Caco-2 (cell line): ENCODE measurements at regions not wholly inside any gene's neighbourhood (a gene's known extent, or its start where the extent isn't known, plus 50 kb on each side); places are given as distances from the start of the nearest gene placed in this dataset.

Experiments
- BruUV-seq: library from RNA; stranded (reverse); fragments of 400-500 nt; replicated peaks from 2 replicates; lab custom pipeline; 2021; lab: Mats Ljungman, UMichigan
- CTCF ChIA-PET: fragments of 300-600 bp; sonication (Branson Sonifier 250); formaldehyde crosslinking; loops from one replicate; lab custom pipeline; 2022; ENCODE audit warnings: antibody characterized with exemption; lab: Charles Lee
- POLR2A ChIA-PET: fragments of 300-600 bp; sonication (Branson Sonifier 250); formaldehyde crosslinking; loops from one replicate; lab custom pipeline; 2022; ENCODE audit warnings: antibody characterized with exemption; lab: Charles Lee
- DNase-seq, 2 experiments: peaks; one replicate each; pipeline versions ENCODE4 v3.0.0 to v3.0.0-alpha.2; 2020 to 2022
- H3K27me3 ChIP-seq: replicated peaks from 2 replicates; pipeline ENCODE4 v1.6.0; 2011; ENCODE audit warnings: low read length; ENCODE audit not compliant: control insufficient read depth, insufficient read depth
- H3K36me3 ChIP-seq: 2 replicates; pipeline ENCODE4 v1.5.1; 2011; ENCODE audit warnings: low read length; ENCODE audit not compliant: control insufficient read depth, insufficient read depth
- H3K4me1 ChIP-seq: fragments of 250-450 bp; sonication (Bioruptor Pico); 2 replicates; pipeline ENCODE4 v1.5.1; 2020; ENCODE audit warnings: mild to moderate bottlenecking
- H3K4me3 ChIP-seq: 2 replicates; pipeline ENCODE4 v1.5.1; 2011; ENCODE audit warnings: low read depth, mild to moderate bottlenecking, control low read depth, low read length
- H3K9me3 ChIP-seq: fragments of 250-450 bp; sonication (Bioruptor Pico); 2 replicates; pipeline ENCODE4 v1.5.1; 2020; ENCODE audit warnings: mild to moderate bottlenecking, moderate library complexity
- H3K27ac Mint-ChIP-seq: one replicate; pipeline ENCODE4 v1.8.0; 2022; ENCODE audit warnings: mixed read lengths; ENCODE audit not compliant: unreplicated experiment
- H3K27me3 Mint-ChIP-seq: one replicate; pipeline ENCODE4 v1.8.0; 2022; ENCODE audit warnings: mixed read lengths; ENCODE audit not compliant: insufficient read depth, unreplicated experiment
- H3K36me3 Mint-ChIP-seq: one replicate; pipeline ENCODE4 v1.8.0; 2022; ENCODE audit warnings: mild to moderate bottlenecking, mixed read lengths; ENCODE audit not compliant: insufficient read depth, unreplicated experiment
- H3K4me1 Mint-ChIP-seq: one replicate; pipeline ENCODE4 v1.8.0; 2022; ENCODE audit warnings: low read depth, mixed read lengths; ENCODE audit not compliant: unreplicated experiment
- H3K4me3 Mint-ChIP-seq: one replicate; pipeline ENCODE4 v1.8.0; 2022; ENCODE audit warnings: mild to moderate bottlenecking, moderate library complexity, mixed read lengths; ENCODE audit not compliant: unreplicated experiment
- H3K9me3 Mint-ChIP-seq: one replicate; pipeline ENCODE4 v1.8.0; 2022; ENCODE audit warnings: mixed read lengths; ENCODE audit not compliant: unreplicated experiment
- intact Hi-C: fragments of 100-400 bp; cut with micrococcal nuclease; formaldehyde crosslinking; loops from one replicate; pipeline ENCODE4 v1.10.0; 2022; ENCODE audit not compliant: unreplicated experiment
- TF ChIP-seq, protein P1 (sequence below), 2 experiments: fragments of 200-600 bp in 1 of 2; IDR thresholded peaks; 1 replicate in 1 of 2; 2 replicates in 1 of 2; pipeline versions ENCODE4 v1.5.1 to v1.8.0; 2011 to 2022; ENCODE audit warnings: antibody characterized with exemption in 1 of 2, control low read depth in 1 of 2, inconsistent platforms in 1 of 2, low read depth in 1 of 2, low read length in 1 of 2, mild to moderate bottlenecking in 1 of 2, moderate library complexity in 1 of 2; ENCODE audit not compliant: insufficient read depth in 1 of 2, severe bottlenecking in 1 of 2, unreplicated experiment in 1 of 2

DNA sequence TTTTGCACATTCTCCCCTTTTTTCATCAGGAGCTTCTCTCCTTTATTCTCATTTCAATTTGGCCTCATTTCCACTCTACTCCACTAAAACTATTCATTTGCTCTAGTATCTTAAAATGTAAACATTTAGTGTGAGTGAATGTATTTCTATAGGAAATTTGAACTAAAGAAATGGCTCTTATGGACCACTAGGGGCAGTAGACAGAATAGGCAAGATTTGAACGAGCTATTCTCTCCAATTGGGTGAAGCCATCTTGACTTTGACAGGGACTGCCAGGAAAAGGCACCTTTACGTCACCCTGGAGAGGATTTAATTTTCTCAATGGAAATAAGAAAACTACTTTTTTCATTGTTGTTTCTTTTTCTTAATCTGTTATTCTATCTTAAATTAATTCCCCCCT lies 666.3 kb downstream of the DNAH5 start:
- intact Hi-C loops: loop anchor here (10.0 kb wide), 1 partner anchor 197 kb away; no protein-coding TSS in a partner anchor
- no peak for DNase-seq
- Mint-ChIP-seq H3K36me3 (no peaks in the 10 kb centered on the region), H3K27ac (no peak overlapping the region), H3K9me3 (no peaks in the 10 kb centered on the region), H3K27me3 (peaks cover 3% of the 10 kb centered on the region), H3K4me3 (no peak overlapping the region), H3K4me1 (no peaks in the 10 kb centered on the region)
- Histone ChIP-seq H3K9me3 (0 out of 2 replicates have a peak, but pooled peaks cover 3% of the 10 kb centered on the region), H3K27me3 (no peaks in the 10 kb centered on the region), H3K4me3 (no peak overlapping the region), H3K36me3 (no peaks in the 10 kb centered on the region), H3K4me1 (no peaks in the 10 kb centered on the region)
- no TSS peak for BruUV-seq
- TF ChIP-seq, protein P1, sequence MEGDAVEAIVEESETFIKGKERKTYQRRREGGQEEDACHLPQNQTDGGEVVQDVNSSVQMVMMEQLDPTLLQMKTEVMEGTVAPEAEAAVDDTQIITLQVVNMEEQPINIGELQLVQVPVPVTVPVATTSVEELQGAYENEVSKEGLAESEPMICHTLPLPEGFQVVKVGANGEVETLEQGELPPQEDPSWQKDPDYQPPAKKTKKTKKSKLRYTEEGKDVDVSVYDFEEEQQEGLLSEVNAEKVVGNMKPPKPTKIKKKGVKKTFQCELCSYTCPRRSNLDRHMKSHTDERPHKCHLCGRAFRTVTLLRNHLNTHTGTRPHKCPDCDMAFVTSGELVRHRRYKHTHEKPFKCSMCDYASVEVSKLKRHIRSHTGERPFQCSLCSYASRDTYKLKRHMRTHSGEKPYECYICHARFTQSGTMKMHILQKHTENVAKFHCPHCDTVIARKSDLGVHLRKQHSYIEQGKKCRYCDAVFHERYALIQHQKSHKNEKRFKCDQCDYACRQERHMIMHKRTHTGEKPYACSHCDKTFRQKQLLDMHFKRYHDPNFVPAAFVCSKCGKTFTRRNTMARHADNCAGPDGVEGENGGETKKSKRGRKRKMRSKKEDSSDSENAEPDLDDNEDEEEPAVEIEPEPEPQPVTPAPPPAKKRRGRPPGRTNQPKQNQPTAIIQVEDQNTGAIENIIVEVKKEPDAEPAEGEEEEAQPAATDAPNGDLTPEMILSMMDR (IDR thresholded peaks at IDR 0.05; ENCODE audit: insufficient read depth in 1 of 2, low read depth in 1 of 2, low read length in 1 of 2, severe bottlenecking in 1 of 2, unreplicated experiment in 1 of 2): peak; percentile 30 to 48
- ChIA-PET POLR2A (no interaction called here), CTCF (no interaction called here)

DNA sequence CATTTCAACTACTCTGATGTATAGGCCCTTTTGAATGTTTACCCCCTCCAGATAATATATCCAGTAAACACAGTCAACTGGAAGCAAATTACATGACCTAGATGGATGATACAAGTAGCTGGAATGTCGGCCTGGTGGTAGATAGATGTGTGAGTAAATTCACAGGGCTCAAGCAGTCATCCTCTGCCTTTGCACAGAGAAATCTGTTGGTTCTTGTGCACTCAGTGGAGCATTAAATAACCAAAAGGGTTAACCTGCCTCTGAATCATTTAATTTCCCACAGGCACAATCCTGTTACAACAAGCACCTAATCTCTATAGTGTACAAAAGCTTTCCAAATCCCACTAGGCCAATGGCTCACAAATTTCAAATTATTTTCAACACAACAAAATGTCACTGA lies 668.3 kb downstream of the DNAH5 start:
- Histone ChIP-seq H3K4me1 (no peaks in the 10 kb centered on the region), H3K9me3 (0 out of 2 replicates have a peak, but pooled peaks cover 3% of the 10 kb centered on the region), H3K36me3 (no peaks in the 10 kb centered on the region), H3K4me3 (no peak overlapping the region), H3K27me3 (no peaks in the 10 kb centered on the region)
- no TSS peak for BruUV-seq
- TF ChIP-seq, protein P1 (IDR thresholded peaks at IDR 0.05; ENCODE audit: insufficient read depth in 1 of 2, low read depth in 1 of 2, low read length in 1 of 2, severe bottlenecking in 1 of 2, unreplicated experiment in 1 of 2): no peak
- H3K4me3 Mint-ChIP-seq: no peak overlapping the region
- H3K9me3 Mint-ChIP-seq: no peaks in the 10 kb centered on the region
- intact Hi-C loops: loop anchor here (10.0 kb wide), 1 partner anchor 199 kb away; no protein-coding TSS in a partner anchor
- H3K27me3 Mint-ChIP-seq: peaks cover 3% of the 10 kb centered on the region
- H3K27ac Mint-ChIP-seq: no peak overlapping the region
- H3K36me3 Mint-ChIP-seq: no peaks in the 10 kb centered on the region
- ChIA-PET POLR2A (no interaction called here), CTCF (no interaction called here)
- DNase-seq: no peak
- no peaks in the 10 kb centered on the region for H3K4me1 Mint-ChIP-seq

DNA sequence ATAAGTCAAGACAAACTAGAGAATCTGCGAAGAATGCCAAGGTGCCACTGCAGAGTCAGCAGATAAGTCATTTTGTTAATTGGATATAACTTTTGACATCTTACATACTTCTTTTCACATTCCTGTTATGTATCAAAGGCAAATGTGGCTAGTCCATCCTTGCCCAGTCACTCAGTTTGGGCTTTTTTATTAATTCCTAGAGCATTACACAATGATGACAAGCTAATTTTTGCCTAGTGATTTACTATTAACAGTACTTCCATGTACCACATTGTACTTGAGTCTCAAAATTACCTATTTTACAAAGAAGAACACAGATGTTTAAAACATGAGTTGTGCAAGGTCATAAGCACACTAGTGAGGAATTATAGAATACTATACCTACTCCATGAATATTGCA lies 680.8 kb downstream of the DNAH5 start:
- CTCF ChIA-PET: no interaction called here
- Mint-ChIP-seq H3K36me3 (no peaks in the 10 kb centered on the region), H3K4me3 (no peak overlapping the region), H3K27ac (no peak overlapping the region), H3K9me3 (no peaks in the 10 kb centered on the region), H3K27me3 (no peaks in the 10 kb centered on the region), H3K4me1 (no peaks in the 10 kb centered on the region)
- no peak overlapping the region for H3K4me3 ChIP-seq
- H3K27me3 ChIP-seq: no peaks in the 10 kb centered on the region
- TF ChIP-seq, protein P1 (IDR thresholded peaks at IDR 0.05; ENCODE audit: insufficient read depth in 1 of 2, low read depth in 1 of 2, low read length in 1 of 2, severe bottlenecking in 1 of 2, unreplicated experiment in 1 of 2): no peak
- no TSS peak for BruUV-seq
- no peaks in the 10 kb centered on the region for H3K36me3 ChIP-seq
- no peak for DNase-seq
- H3K9me3 ChIP-seq: no peaks in the 10 kb centered on the region
- no peaks in the 10 kb centered on the region for H3K4me1 ChIP-seq
- intact Hi-C loops: no loop called here
- POLR2A ChIA-PET: no interaction called here
